ENCODE measurements at regions not wholly inside any gene's neighbourhood (a gene's known extent, or its start where the extent isn't known, plus 50 kb on each side); places are given as distances from the start of the nearest gene placed in this dataset.

GRCh38 chr3:160154033-160154432 lies 71.2 kb upstream of the C3orf80 start:
- H3K36me3 Mint-ChIP-seq (ENCODE audit: low read depth) = no peaks in the 10 kb centered on the region
- peak; percentile 80 for ATAC-seq (replicated peaks)
- H3K4me1 Mint-ChIP-seq = no peaks in the 10 kb centered on the region
- H3K9me3 Mint-ChIP-seq = no peaks in the 10 kb centered on the region
- no peak overlapping the region for H3K4me3 Mint-ChIP-seq
- H3K27ac Mint-ChIP-seq = no peak overlapping the region
- H3K27me3 Mint-ChIP-seq = peaks cover 5% of the 10 kb centered on the region

GRCh38 chr3:160154596-160154995 lies 70.6 kb upstream of the C3orf80 start:
- no peak for ATAC-seq (replicated peaks)
- Mint-ChIP-seq H3K36me3 (ENCODE audit: low read depth) (no peaks in the 10 kb centered on the region), H3K9me3 (no peaks in the 10 kb centered on the region), H3K4me1 (no peaks in the 10 kb centered on the region), H3K27ac (no peak overlapping the region), H3K4me3 (no peak overlapping the region), H3K27me3 (peaks cover 5% of the 10 kb centered on the region)

GRCh38 chr3:160157321-160157720 lies 67.9 kb upstream of the C3orf80 start:
- no peaks in the 10 kb centered on the region for H3K4me1 Mint-ChIP-seq
- no peaks in the 10 kb centered on the region for H3K9me3 Mint-ChIP-seq
- no peak for ATAC-seq (replicated peaks)
- no peak overlapping the region for H3K27ac Mint-ChIP-seq
- no peaks in the 10 kb centered on the region for H3K36me3 Mint-ChIP-seq (ENCODE audit: low read depth)
- H3K4me3 Mint-ChIP-seq = no peak overlapping the region
- H3K27me3 Mint-ChIP-seq = peaks cover 10% of the 10 kb centered on the region

GRCh38 chr3:160159341-160159740 lies 65.9 kb upstream of the C3orf80 start:
- no peak overlapping the region for H3K27ac Mint-ChIP-seq
- no peaks in the 10 kb centered on the region for H3K36me3 Mint-ChIP-seq (ENCODE audit: low read depth)
- H3K4me3 Mint-ChIP-seq = no peak overlapping the region
- no peaks in the 10 kb centered on the region for H3K9me3 Mint-ChIP-seq
- no peak for ATAC-seq (replicated peaks)
- no peaks in the 10 kb centered on the region for H3K4me1 Mint-ChIP-seq
- H3K27me3 Mint-ChIP-seq = peaks cover 10% of the 10 kb centered on the region

- no peaks in the 10 kb centered on the region for H3K36me3 Mint-ChIP-seq (ENCODE audit: low read depth)
- H3K9me3 Mint-ChIP-seq = no peaks in the 10 kb centered on the region
- no peak for ATAC-seq (replicated peaks)
- no peaks in the 10 kb centered on the region for H3K4me1 Mint-ChIP-seq
- no peak overlapping the region for H3K27ac Mint-ChIP-seq
- H3K27me3 Mint-ChIP-seq = peaks cover 10% of the 10 kb centered on the region
- no peak overlapping the region for H3K4me3 Mint-ChIP-seq
Measured at GRCh38 chr3:160159806-160160205, 65.4 kb upstream of the C3orf80 start.

- H3K27me3 Mint-ChIP-seq = peaks cover 10% of the 10 kb centered on the region
- H3K9me3 Mint-ChIP-seq = no peaks in the 10 kb centered on the region
- no peaks in the 10 kb centered on the region for H3K36me3 Mint-ChIP-seq (ENCODE audit: low read depth)
- ATAC-seq (replicated peaks) = no peak
- H3K27ac Mint-ChIP-seq = no peak overlapping the region
- H3K4me3 Mint-ChIP-seq = no peak overlapping the region
- no peaks in the 10 kb centered on the region for H3K4me1 Mint-ChIP-seq
Measured at GRCh38 chr3:160161921-160162320, 63.3 kb upstream of the C3orf80 start.

- Mint-ChIP-seq H3K27ac (no peak overlapping the region), H3K36me3 (ENCODE audit: low read depth) (no peaks in the 10 kb centered on the region), H3K4me1 (no peaks in the 10 kb centered on the region), H3K9me3 (no peaks in the 10 kb centered on the region), H3K27me3 (peaks cover 10% of the 10 kb centered on the region), H3K4me3 (no peak overlapping the region)
- ATAC-seq (replicated peaks) = no peak
Measured at GRCh38 chr3:160162440-160162839, 62.8 kb upstream of the C3orf80 start.

- no peaks in the 10 kb centered on the region for H3K9me3 Mint-ChIP-seq
- no peaks in the 10 kb centered on the region for H3K36me3 Mint-ChIP-seq (ENCODE audit: low read depth)
- no peaks in the 10 kb centered on the region for H3K4me1 Mint-ChIP-seq
- no peak for ATAC-seq (replicated peaks)
- no peak overlapping the region for H3K4me3 Mint-ChIP-seq
- no peak overlapping the region for H3K27ac Mint-ChIP-seq
- H3K27me3 Mint-ChIP-seq = peaks cover 9% of the 10 kb centered on the region
Measured at GRCh38 chr3:160163229-160163878, 61.9 kb upstream of the C3orf80 start.

GRCh38 chr3:160168246-160168645 lies 57.0 kb upstream of the C3orf80 start:
- no peak overlapping the region for H3K4me3 Mint-ChIP-seq
- H3K4me1 Mint-ChIP-seq = no peaks in the 10 kb centered on the region
- H3K36me3 Mint-ChIP-seq (ENCODE audit: low read depth) = no peaks in the 10 kb centered on the region
- no peaks in the 10 kb centered on the region for H3K27me3 Mint-ChIP-seq
- ATAC-seq (replicated peaks) = no peak
- no peaks in the 10 kb centered on the region for H3K9me3 Mint-ChIP-seq
- no peak overlapping the region for H3K27ac Mint-ChIP-seq

- Mint-ChIP-seq H3K27ac (no peak overlapping the region), H3K27me3 (no peaks in the 10 kb centered on the region), H3K9me3 (no peaks in the 10 kb centered on the region), H3K36me3 (ENCODE audit: low read depth) (no peaks in the 10 kb centered on the region), H3K4me1 (no peaks in the 10 kb centered on the region), H3K4me3 (no peak overlapping the region)
- no peak for ATAC-seq (replicated peaks)
Measured at GRCh38 chr3:160169139-160169976, 55.9 kb upstream of the C3orf80 start.

GRCh38 chr3:160170409-160171370 lies 54.5 kb upstream of the C3orf80 start:
- Mint-ChIP-seq H3K9me3 (no peaks in the 10 kb centered on the region), H3K4me1 (no peaks in the 10 kb centered on the region), H3K4me3 (no peak overlapping the region), H3K36me3 (ENCODE audit: low read depth) (no peaks in the 10 kb centered on the region), H3K27me3 (no peaks in the 10 kb centered on the region), H3K27ac (no peak overlapping the region)
- ATAC-seq (replicated peaks) = peak; percentile 14

- H3K27ac Mint-ChIP-seq = no peak overlapping the region
- H3K36me3 Mint-ChIP-seq (ENCODE audit: low read depth) = no peaks in the 10 kb centered on the region
- no peak for ATAC-seq (replicated peaks)
- no peaks in the 10 kb centered on the region for H3K9me3 Mint-ChIP-seq
- H3K4me3 Mint-ChIP-seq = no peak overlapping the region
- H3K4me1 Mint-ChIP-seq = no peaks in the 10 kb centered on the region
- H3K27me3 Mint-ChIP-seq = no peaks in the 10 kb centered on the region
Measured at GRCh38 chr3:160171813-160172212, 53.4 kb upstream of the C3orf80 start.

- Mint-ChIP-seq H3K36me3 (ENCODE audit: low read depth) (no peaks in the 10 kb centered on the region), H3K9me3 (peaks cover 3% of the 10 kb centered on the region), H3K4me1 (no peaks in the 10 kb centered on the region), H3K27ac (no peak overlapping the region), H3K27me3 (peaks cover 4% of the 10 kb centered on the region), H3K4me3 (no peak overlapping the region)
- no peak for ATAC-seq (replicated peaks)
Measured at GRCh38 chr3:160174621-160175020, 50.6 kb upstream of the C3orf80 start.
